Brain pericyte (primary cell): ENCODE measurements at regions not wholly inside any gene's neighbourhood (a gene's known extent, or its start where the extent isn't known, plus 50 kb on each side); places are given as distances from the start of the nearest gene placed in this dataset.
"Not testable (repeated sequence)": the region's sequence is repeated elsewhere in the genome, so short reads cannot be mapped to it uniquely, and the experiment has no call there.

Source experiments
- DNase-seq: peaks from one replicate; pipeline ENCODE4 v3.0.0-alpha.2; 2012; ENCODE audit warnings: low read depth, low spot score

DNA sequence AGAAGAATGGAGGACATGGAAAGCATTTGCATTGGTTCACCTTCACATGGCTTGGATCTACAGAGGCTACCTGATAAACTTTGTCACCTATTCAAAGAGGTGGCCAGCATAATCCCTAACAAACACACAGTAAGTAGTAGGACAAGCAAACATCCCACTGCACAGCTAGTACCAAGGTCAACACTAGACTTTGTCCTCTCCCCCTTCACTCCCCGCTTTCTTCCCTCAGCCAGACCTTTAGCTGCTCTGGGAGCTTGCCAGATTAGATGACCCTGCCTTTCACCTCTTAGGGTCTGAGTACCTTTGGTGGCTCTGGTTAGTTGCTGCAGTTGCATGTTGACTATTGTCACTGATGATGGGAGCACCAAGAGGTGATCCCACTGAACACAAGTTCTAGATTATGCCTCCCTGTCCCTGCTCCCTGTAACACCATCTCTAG is 211.3 kb downstream of the CCDC74A start:
- DNase-seq, result not testable (repeated sequence)

DNA sequence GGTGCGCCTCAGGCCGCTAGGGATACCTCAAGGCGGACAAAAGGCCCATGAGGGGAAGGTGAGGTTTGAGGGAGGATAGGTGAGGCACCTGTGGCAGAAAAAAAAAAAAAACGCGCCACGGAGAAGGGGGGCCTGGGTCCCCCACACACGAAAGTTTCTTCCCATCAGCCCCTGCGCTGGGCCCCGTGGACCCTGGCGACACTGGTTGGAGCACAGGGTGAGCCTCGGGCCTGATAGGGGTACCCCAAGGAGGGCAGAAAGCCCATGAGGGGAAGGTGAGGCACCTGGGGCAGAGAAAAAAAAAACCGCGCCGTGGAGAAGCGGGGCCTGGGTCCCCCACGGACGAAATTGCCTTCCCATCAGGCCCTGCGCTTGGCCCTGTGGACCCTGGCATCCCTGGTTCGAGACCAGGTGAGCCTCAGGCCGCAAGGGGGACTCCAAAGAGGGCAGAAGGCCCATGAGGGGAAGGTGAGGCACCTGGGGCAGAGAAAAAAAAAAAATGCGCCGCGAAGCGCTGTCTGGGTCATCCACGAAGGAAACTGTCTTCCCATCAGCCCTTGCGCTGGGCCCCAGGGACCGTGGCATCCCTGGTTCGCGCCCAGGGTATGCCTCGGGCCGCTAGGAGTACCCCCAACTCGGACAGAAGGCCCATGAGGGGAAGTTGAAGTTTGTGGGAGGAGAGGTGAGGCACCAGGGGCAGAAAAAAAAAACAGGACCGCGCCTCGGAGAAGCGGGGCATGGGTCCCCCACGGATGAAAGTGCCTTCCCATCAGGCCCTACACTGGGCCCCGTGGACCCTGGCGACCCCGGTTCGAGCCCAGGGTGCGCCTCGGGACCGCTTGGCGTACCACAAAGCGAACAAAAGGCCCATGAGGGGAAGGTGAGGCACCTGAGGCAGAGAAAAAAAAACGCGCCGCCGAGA is 226.2 kb downstream of the CCDC74A start:
- DNase-seq, result no peak

GRCh38 chr2:131754929-131755720 is 227.4 kb downstream of the CCDC74A start:
- no peak for DNase-seq

- no peak for DNase-seq
Measured at GRCh38 chr2:131756141-131756907, 228.6 kb downstream of the CCDC74A start.

- not testable (repeated sequence) for DNase-seq
Measured at GRCh38 chr2:131758941-131759340, 231.3 kb downstream of the CCDC74A start.

DNA sequence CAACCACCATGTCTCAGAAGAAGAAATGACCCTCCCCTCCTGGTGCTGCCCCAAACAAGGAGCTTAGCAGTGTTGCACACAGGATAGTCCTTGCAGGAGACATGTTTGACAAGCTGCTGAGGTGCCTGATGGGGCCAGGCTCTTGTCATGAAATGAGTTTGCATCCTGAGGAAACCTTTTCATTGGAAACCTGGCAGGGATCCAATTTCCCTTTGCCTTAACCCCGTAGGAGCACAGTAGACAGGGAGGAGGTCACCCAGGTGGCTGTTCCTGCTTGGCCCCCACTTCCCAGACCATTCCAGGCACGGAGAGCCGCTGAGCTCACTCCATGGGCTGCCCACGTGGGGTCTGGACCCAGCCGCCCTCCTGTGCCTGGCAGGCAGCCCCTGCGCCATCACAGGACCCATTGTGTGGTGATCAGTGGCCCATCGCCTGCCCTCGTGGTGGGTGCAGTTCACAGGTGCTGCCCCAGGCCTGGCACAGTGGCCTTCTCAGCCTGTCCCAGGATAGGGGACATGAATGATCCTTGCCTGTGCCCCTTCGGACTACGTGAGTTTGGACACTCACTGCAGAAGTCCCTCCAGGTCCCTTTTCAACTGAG is 247.4 kb downstream of the CCDC74A start:
- DNase-seq, result not testable (repeated sequence)

DNA sequence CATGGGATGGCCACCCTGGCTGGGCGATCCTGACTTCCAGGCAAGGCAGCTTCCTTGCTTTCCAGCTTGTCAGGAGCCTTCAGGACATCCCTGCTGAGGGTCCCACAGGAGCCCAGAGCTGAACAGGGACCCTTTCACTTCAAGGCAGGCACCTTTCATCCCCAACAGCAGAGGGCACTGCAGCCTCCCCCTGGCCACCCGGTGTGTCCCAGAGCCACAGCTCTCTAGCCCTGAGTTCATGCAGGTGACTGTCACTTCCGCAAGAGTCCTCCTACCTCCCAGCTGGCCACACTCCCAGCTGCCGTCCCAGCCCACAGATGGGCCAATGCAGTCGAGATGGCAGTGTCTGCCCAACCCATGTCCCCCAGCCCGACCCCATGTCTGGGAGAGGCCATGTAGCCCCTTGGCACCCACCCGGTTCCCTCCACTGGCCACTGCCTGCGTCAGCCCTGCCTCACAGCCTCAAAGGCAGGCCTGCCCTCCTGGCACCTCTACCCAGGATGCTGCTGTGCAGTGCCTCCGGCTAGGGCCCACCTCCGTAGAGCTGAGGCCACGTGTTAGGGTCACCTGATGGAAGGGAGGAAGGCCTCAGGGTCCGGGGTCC is 248.3 kb downstream of the CCDC74A start:
- not testable (repeated sequence) for DNase-seq

GRCh38 chr2:131780446-131780845 is 252.8 kb downstream of the CCDC74A start:
- DNase-seq, result not testable (repeated sequence)

DNA sequence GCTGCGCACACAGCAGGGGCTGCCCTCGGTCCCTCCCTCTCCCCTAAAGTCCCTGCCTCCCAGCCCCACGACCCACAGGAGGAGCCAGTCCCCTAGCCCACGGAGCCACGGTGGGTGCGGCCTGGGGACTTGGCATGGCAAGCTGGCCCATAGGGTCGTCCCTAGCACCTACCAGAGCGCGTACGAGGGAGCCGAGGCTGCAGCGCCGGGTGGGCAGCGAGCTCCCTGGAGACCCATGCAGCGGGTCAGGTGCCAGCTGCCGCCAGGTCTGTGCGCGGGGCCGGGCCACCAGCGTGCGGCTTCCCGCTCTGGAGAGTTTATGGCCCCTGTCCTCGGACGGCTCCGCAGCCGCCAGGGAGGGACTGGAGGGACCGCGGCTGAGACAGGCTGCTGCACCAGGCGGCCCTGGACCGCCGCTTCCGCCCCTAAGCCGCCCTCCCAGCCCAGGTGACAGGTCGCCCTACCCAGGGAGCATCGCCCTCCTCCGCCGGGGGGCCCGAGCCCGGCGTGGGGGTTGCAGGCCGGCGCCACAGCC is 273.6 kb downstream of the CCDC74A start:
- DNase-seq, result no peak

- not testable (repeated sequence) for DNase-seq
Measured at GRCh38 chr2:131801745-131802350, 274.2 kb downstream of the CCDC74A start.

GRCh38 chr2:131802351-131802836 is 274.7 kb downstream of the CCDC74A start:
- not testable (repeated sequence) for DNase-seq

GRCh38 chr2:131803237-131803636 is 275.5 kb downstream of the CCDC74A start:
- DNase-seq, result not testable (repeated sequence)

DNA sequence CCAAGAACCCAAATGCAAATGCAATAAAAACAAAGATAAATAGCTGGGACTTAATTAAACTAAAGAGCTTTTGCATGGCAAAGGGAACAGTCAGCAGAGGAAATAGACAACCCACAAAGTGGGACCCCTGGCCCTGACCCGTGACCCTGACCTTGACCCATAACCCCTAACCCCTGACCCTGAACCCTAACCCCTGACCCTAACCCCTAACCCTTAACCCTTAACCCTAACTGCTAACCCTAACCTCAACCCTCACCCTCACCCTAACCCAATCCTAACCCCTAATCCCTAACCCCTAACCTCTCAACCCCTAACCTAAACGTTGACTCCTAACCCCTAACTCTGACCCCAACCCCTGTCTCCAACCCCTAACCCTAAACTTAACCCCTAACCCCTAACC is 284.9 kb downstream of the CCDC74A start:
- not testable (repeated sequence) for DNase-seq

DNA sequence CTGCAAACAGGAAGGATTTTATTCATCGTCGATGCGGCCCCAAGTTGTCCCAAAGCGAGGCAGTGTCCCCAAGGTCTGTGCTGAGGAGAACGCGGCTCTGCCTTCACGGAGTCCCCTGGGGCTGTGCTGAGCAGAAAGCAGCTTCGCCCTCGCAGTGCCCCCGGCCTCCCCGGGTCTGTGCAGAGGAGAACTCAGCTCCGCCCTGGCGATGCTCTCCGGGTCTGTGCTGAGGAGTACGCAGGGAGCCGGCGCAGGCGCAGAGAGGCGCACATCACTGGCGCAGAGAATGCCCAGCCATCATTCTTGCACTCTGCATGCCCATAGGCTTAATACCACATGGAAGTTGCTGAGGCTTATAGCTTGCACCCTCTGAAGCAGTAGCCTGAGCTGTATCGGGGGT is 285.7 kb downstream of the CCDC74A start:
- not testable (repeated sequence) for DNase-seq

DNA sequence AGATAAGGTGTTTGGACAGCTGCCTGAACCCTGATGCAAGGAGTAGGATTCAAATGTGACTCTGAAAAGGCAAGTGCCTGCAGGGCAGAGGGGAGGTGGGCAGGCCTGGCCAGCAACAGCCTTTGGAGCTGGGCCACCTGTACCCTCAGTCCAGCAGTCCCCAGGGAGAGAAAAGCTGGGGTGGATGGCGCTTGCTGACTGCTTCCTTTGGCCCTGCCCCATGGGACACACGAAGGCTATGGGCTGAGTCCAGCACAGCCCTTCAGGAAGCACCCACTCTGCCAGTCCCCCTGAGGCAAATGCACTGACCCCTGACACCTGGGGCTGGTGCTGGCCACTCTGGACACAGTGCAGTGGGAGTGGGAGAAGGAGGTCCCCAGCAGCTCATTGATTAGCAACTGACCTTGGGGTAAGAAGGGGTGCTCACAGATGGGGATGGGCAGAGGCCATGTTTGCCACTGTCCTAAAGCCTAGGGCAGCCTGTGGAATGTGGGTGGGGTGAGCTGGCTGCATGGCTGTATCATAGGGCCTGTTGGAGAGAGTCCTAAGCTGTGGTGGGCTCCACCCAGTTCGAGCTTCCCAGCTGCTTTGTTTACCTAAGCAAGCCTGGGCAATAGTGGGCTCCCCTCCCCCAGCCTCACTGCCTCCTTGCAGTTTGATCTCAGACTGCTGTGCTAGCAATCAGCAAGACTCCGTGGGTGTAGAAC is 290.7 kb downstream of the CCDC74A start:
- not testable (repeated sequence) for DNase-seq

GRCh38 chr2:131822237-131822721 is 294.6 kb downstream of the CCDC74A start:
- DNase-seq, result not testable (repeated sequence)

DNA sequence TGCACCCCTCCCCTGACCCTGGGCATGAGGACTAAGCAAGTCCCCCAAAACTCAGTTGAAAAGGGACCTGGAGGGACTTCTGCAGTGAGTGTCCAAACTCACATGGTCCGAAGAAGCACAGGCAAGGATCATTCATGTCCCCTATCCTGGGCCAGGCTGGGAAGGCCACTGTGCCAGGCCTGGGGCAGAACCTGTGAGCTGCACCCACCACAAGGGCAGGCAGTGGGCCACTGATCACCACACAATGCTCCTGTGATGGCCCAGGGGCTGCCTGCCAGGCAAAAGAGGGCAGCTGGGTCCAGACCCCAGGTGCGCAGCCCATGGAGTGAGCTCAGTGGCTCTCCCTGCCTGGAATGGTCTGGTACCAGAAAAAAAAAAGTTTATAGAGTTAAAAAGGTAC is 295.4 kb downstream of the CCDC74A start:
- not testable (repeated sequence) for DNase-seq

DNA sequence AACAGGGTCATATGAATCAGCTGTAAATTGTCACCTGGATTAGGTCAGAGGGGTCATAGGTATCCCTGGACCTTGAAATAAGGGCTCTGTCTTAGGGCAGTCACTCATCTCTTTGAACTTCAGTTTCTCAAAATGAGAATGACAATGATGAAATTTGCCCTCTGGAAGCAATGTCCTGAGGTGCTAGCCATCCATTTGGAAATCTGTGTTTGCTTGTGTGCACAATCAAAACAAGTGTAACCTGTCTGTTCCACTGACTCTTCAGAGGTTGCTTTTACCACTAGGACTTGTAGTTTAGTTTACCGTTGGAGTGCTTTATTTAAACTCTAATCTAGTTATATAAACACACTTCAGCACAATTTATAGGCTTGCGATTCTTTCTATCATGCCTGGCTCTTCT is 297.3 kb downstream of the CCDC74A start:
- DNase-seq, result not testable (repeated sequence)
